22Rv1 (cell line): ENCODE measurements at regions not wholly inside any gene's neighbourhood (a gene's known extent, or its start where the extent isn't known, plus 50 kb on each side); places are given as distances from the start of the nearest gene placed in this dataset.

Experiments
- H3K27ac ChIP-seq: fragments of 450-650 bp; 2 replicates; pipeline ENCODE4 v1.5.1; 2017
- CTCF ChIP-seq: fragments of 450-650 bp; IDR thresholded peaks from 2 replicates; pipeline ENCODE4 v1.5.1; 2017; ENCODE audit warnings: mild to moderate bottlenecking
- ZFX ChIP-seq: fragments of 450-650 bp; IDR thresholded peaks from 2 replicates; pipeline ENCODE4 v1.6.1; 2017; ENCODE audit warnings: antibody characterized with exemption, borderline replicate concordance

DNA sequence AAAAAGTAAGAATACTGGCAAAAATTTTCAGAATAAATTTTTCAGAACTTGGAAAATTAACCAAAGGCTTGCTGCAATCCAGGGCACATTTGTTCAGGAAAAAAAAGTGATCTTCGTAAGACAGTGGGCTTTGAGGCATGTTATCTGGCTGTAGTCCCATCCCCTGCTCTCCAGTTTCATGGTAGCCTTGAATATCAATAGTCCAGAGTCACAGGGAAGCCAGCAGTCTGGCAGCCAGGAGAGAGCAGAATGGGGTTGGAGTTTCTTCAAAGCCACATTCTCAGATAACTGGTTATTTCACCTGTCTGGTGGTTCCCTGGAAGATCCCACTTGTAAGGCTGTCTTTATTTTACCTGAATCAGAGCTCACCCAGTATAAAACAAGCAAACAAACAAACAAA, 669.3 kb downstream of the MATN1 start:
- no peak for TF ChIP-seq ZFX
- no peak for TF ChIP-seq CTCF

DNA sequence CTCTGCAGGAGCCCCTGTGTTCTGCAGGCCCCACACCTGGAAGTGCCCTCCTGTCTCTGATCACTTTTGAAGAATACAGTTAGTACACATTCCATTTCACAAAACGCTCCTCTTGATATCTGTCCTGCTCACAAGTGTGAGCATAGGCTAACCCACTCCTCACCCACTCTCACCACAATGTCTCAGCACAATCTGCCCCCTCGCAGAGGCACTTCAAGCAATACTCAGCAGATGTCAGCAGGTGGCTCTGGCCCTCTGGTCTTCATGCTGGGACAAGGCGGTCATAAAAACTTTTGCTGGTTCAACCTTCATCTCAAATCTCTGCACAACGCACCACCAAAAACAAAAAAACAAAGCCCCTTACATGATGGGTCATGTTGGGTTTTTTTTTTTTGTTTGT, 671.2 kb downstream of the MATN1 start:
- no peak overlapping the region for H3K27ac ChIP-seq
- TF ChIP-seq CTCF (no peak), ZFX (no peak)

More for the DNA sequence above, 669.3 kb downstream of the MATN1 start:
- no peak overlapping the region for H3K27ac ChIP-seq

DNA sequence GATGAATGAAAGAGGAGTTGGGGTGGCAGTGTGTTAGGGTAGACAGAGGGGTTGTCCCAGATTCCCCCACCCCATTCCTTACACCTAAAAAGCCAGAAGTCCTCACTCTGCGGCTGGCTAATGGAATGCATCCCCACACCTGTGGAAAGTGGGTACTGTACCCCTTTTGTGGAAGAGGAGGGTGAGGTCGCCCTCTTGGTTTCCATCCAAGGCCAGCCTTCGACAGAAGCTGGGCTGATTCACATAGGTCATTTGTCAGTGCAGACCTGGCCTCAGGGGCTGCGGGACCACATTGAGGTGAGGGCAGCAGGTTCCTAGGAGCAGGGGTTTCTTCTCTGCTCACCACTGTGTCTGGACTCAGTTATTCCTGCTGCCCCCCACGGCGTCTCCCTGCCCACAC, 671.6 kb downstream of the MATN1 start:
- no peak for TF ChIP-seq ZFX
- TF ChIP-seq CTCF, result no peak

DNA sequence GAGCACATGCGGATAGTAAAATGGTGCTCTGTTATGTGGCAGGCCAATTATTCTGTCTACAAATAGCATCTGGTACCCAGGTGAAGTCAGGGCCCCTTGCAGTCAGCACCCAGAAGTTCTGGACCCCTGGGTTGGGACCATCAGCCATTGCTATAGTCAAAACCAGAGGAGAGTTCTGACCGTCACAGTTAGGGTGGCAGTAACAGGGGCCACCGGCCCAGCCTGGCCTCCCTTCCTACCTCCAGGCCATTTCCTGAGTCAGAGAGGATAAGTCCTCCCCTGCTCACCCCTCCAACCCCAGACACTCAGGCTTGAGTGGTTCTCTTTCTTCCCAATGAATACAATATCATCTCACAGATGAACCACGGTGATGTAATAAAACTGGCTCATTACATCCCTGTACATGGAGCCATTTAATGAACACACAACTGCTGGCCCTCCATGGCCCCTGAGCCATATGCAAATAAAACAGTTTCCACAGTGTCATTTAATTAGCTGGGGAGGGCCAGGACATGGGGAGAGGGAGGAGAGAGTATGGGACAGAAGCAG, 673.6 kb downstream of the MATN1 start:
- TF ChIP-seq ZFX (no peak), CTCF (no peak)
- H3K27ac ChIP-seq, result no peak overlapping the region

More for the DNA sequence above, 671.6 kb downstream of the MATN1 start:
- H3K27ac ChIP-seq, result no peak overlapping the region

GRCh38 chr1:30048905-30049304, 674.5 kb downstream of the MATN1 start:
- no peak overlapping the region for H3K27ac ChIP-seq
- TF ChIP-seq CTCF, result no peak
- no peak for TF ChIP-seq ZFX

GRCh38 chr1:30047576-30047975, 675.8 kb downstream of the MATN1 start:
- no peak for TF ChIP-seq ZFX
- no peak for TF ChIP-seq CTCF
- H3K27ac ChIP-seq, result no peak overlapping the region

DNA sequence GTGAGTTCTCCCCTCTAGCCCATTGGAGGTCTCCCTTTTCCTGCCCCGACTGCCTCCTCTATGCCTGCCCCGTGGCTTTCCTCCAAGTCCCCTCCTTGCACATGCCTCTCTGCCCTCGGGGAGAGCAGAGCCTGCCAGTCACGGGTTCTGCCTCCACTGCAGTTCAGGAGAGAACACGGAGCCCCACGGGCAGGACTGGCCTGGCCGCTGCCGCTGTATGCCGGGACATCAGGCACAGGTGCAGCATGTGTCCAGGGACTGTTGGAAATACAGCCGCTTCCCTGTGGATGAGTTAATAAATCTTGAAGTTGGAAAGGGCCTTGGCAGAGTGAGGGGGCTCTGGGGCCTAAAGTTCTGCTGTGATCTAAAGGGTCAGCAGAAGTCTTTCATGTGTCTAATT, 676.6 kb downstream of the MATN1 start:
- TF ChIP-seq ZFX (no peak), CTCF (no peak)
- H3K27ac ChIP-seq, result no peak overlapping the region
